ENCODE measurements at regions not wholly inside any gene's neighbourhood (a gene's known extent, or its start where the extent isn't known, plus 50 kb on each side); places are given as distances from the start of the nearest gene placed in this dataset.

DNA sequence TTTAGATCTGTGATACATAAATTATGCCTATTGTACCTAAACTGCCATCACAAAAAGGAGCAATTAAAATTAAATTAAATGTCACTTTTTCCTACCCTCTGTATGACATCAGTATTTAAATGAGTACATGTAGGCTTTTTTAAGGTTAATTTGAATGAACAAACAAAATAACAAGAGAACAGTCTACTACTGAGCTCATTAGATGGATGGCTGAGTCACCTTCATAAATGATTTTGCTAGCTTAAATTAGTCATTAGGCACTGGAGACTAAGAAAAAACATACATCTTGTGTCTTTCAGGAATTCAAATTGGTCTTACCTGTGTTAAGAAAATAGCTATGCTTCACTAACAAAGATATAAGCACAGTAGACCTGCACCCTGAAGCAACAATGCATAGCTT is 153.6 kb downstream of the RCN1 start:
- H3K79me2 ChIP-seq (ENCODE audit: control insufficient read depth, insufficient read depth, low read length), result no peaks in the 10 kb centered on the region

DNA sequence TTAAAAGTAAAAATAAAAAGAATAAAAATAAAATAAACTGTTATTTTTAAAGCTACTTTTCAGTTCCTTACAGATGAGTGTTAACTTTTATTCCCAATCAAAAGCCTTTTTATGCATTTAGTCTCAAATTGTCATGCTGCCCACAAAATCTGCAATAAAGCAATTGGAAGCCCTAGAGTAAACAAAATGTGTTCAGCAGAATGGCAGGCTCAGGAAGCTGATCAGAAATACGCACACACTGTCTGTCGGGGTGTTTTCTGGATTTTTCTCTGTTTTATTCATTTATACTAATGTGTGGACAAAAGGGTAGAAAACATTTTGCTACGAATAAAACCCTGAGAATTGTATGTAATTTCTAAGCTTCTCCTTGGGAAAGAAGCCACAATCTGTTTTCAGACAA is 162.8 kb downstream of the RCN1 start:
- FAIRE-seq (no peak), DNase-seq (ENCODE audit: low read depth, low spot score) (no peak)

More for the DNA sequence above, 153.6 kb downstream of the RCN1 start:
- Histone ChIP-seq H3K9me1 (ENCODE audit: control insufficient read depth, extremely low read depth, insufficient read depth, low read length) (no peaks in the 10 kb centered on the region), H3K27me3 (ENCODE audit: control insufficient read depth, extremely low read depth, insufficient read depth, low read length) (no peaks in the 10 kb centered on the region), H4K20me1 (ENCODE audit: control insufficient read depth, extremely low read depth, insufficient read depth, low read length) (no peaks in the 10 kb centered on the region), H3K4me3 (ENCODE audit: control insufficient read depth in 2 of 3, extremely low read depth in 1 of 3, insufficient read depth in 2 of 3, low read depth in 1 of 3, low read length in 3 of 3) (no peak overlapping the region), H3K9ac (ENCODE audit: control insufficient read depth, extremely low read depth, insufficient read depth, low read length) (no peak overlapping the region), H3K36me3 (ENCODE audit: control insufficient read depth in 2 of 2, extremely low read depth in 1 of 2, insufficient read depth in 2 of 2, low read length in 2 of 2) (no peaks in the 10 kb centered on the region), H3K27ac (ENCODE audit: control insufficient read depth, insufficient read depth, low read length) (no peak overlapping the region), H3K4me2 (ENCODE audit: control insufficient read depth, extremely low read depth, insufficient read depth, low read depth, low read length) (no peak overlapping the region), H2AFZ (ENCODE audit: control insufficient read depth, low read length) (no peak overlapping the region), H3K4me1 (ENCODE audit: control insufficient read depth, extremely low read depth, insufficient read depth, low read length) (no peaks in the 10 kb centered on the region), H3K9me3 (ENCODE audit: control insufficient read depth, low read depth, low read length) (no peaks in the 10 kb centered on the region)
- DNase-seq (ENCODE audit: low read depth, low spot score), result no peak
- FAIRE-seq, result no peak
- no peak for TF ChIP-seq EZH2 (IDR thresholded peaks at IDR 0.05; ENCODE audit: low read length)
- TF ChIP-seq, protein P1, sequence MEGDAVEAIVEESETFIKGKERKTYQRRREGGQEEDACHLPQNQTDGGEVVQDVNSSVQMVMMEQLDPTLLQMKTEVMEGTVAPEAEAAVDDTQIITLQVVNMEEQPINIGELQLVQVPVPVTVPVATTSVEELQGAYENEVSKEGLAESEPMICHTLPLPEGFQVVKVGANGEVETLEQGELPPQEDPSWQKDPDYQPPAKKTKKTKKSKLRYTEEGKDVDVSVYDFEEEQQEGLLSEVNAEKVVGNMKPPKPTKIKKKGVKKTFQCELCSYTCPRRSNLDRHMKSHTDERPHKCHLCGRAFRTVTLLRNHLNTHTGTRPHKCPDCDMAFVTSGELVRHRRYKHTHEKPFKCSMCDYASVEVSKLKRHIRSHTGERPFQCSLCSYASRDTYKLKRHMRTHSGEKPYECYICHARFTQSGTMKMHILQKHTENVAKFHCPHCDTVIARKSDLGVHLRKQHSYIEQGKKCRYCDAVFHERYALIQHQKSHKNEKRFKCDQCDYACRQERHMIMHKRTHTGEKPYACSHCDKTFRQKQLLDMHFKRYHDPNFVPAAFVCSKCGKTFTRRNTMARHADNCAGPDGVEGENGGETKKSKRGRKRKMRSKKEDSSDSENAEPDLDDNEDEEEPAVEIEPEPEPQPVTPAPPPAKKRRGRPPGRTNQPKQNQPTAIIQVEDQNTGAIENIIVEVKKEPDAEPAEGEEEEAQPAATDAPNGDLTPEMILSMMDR (optimal IDR thresholded peaks at IDR 0.05 in 1 of 3, IDR thresholded peaks at IDR 0.05 in 1 of 3, conservative IDR thresholded peaks at IDR 0.05 in 1 of 3; ENCODE audit: extremely low read depth in 1 of 3, insufficient read depth in 2 of 3, low read length in 3 of 3), result no peak
- dilution Hi-C loops (cut with MboI; ENCODE audit: extremely low pct_ligation_motif_present, low sequenced_read_pairs), result no loop called here

More for the DNA sequence above, 162.8 kb downstream of the RCN1 start:
- Histone ChIP-seq H3K4me3 (ENCODE audit: control insufficient read depth in 2 of 3, extremely low read depth in 1 of 3, insufficient read depth in 2 of 3, low read depth in 1 of 3, low read length in 3 of 3) (no peak overlapping the region), H3K79me2 (ENCODE audit: control insufficient read depth, insufficient read depth, low read length) (no peaks in the 10 kb centered on the region), H3K36me3 (ENCODE audit: control insufficient read depth in 2 of 2, extremely low read depth in 1 of 2, insufficient read depth in 2 of 2, low read length in 2 of 2) (no peaks in the 10 kb centered on the region), H3K4me1 (ENCODE audit: control insufficient read depth, extremely low read depth, insufficient read depth, low read length) (no peaks in the 10 kb centered on the region), H3K9me1 (ENCODE audit: control insufficient read depth, extremely low read depth, insufficient read depth, low read length) (no peaks in the 10 kb centered on the region), H3K27me3 (ENCODE audit: control insufficient read depth, extremely low read depth, insufficient read depth, low read length) (no peaks in the 10 kb centered on the region), H3K4me2 (ENCODE audit: control insufficient read depth, extremely low read depth, insufficient read depth, low read depth, low read length) (no peak overlapping the region), H3K27ac (ENCODE audit: control insufficient read depth, insufficient read depth, low read length) (no peak overlapping the region), H4K20me1 (ENCODE audit: control insufficient read depth, extremely low read depth, insufficient read depth, low read length) (no peaks in the 10 kb centered on the region), H3K9me3 (ENCODE audit: control insufficient read depth, low read depth, low read length) (no peaks in the 10 kb centered on the region), H2AFZ (ENCODE audit: control insufficient read depth, low read length) (no peak overlapping the region), H3K9ac (ENCODE audit: control insufficient read depth, extremely low read depth, insufficient read depth, low read length) (no peak overlapping the region)
- TF ChIP-seq EZH2 (IDR thresholded peaks at IDR 0.05; ENCODE audit: low read length), result no peak
- TF ChIP-seq, protein P1 (optimal IDR thresholded peaks at IDR 0.05 in 1 of 3, IDR thresholded peaks at IDR 0.05 in 1 of 3, conservative IDR thresholded peaks at IDR 0.05 in 1 of 3; ENCODE audit: extremely low read depth in 1 of 3, insufficient read depth in 2 of 3, low read length in 3 of 3), result no peak
- dilution Hi-C loops (cut with MboI; ENCODE audit: extremely low pct_ligation_motif_present, low sequenced_read_pairs), result no loop called here
